CD4-positive, alpha-beta memory T cell (primary cell): ENCODE measurements at regions not wholly inside any gene's neighbourhood (a gene's known extent, or its start where the extent isn't known, plus 50 kb on each side); places are given as distances from the start of the nearest gene placed in this dataset.

Experiments used
- CTCF ChIA-PET: fragments of 350-600 bp; sonication (Branson Sonifier 250); formaldehyde crosslinking; loops from one replicate; lab custom pipeline; 2021; ENCODE audit warnings: inconsistent platforms; ENCODE audit not compliant: partially characterized antibody; lab: Charles Lee
- POLR2A ChIA-PET: fragments of 350-600 bp; sonication (Branson Sonifier 250); formaldehyde crosslinking; loops from one replicate; lab custom pipeline; 2021; ENCODE audit not compliant: partially characterized antibody; lab: Charles Lee
- DNase-seq, 5 donors: peaks; one replicate each; pipeline versions ENCODE4 v3.0.0 to v3.0.0-alpha.2; 2020 to 2022; ENCODE audit warnings: mixed read lengths in 1 of 5
- H3K27ac ChIP-seq: one replicate; pipeline ENCODE4 v1.7.0; 2013; ENCODE audit warnings: low read depth, low read length
- H3K27me3 ChIP-seq: 2 replicates; pipeline ENCODE4 v1.7.0; 2013; ENCODE audit warnings: mild to moderate bottlenecking, low read length, moderate library complexity; ENCODE audit not compliant: insufficient read depth
- H3K36me3 ChIP-seq: 2 replicates; pipeline ENCODE4 v1.7.0; 2013; ENCODE audit warnings: mild to moderate bottlenecking, low read length, moderate library complexity; ENCODE audit not compliant: insufficient read depth
- H3K4me1 ChIP-seq: 2 replicates; pipeline ENCODE4 v1.7.0; 2013; ENCODE audit warnings: mild to moderate bottlenecking, low read length, moderate library complexity; ENCODE audit not compliant: insufficient read depth
- H3K4me3 ChIP-seq, 2 donors: one replicate each; pipeline ENCODE4 v1.7.0; 2013; ENCODE audit warnings: low read length in 2 of 2, mild to moderate bottlenecking in 1 of 2
- H3K9me3 ChIP-seq, 2 donors: one replicate each; pipeline ENCODE4 v1.7.0; 2013; ENCODE audit warnings: low read length in 2 of 2, control low read depth in 1 of 2; ENCODE audit not compliant: control insufficient read depth in 1 of 2
- H3K27ac Mint-ChIP-seq, 7 donors: one replicate each; pipeline ENCODE4 v1.8.0; 2020 to 2021; ENCODE audit warnings: mixed read lengths in 7 of 7, mild to moderate bottlenecking in 6 of 7, inconsistent platforms in 3 of 7, moderate library complexity in 3 of 7
- H3K27me3 Mint-ChIP-seq, 2 donors: one replicate each; pipeline ENCODE4 v1.8.0; 2020 to 2021; ENCODE audit warnings: mixed read lengths in 2 of 2
- H3K36me3 Mint-ChIP-seq, 2 donors: one replicate each; pipeline ENCODE4 v1.8.0; 2020 to 2021; ENCODE audit warnings: mixed read lengths in 2 of 2, inconsistent platforms in 1 of 2, mild to moderate bottlenecking in 1 of 2
- H3K4me1 Mint-ChIP-seq, 4 donors: one replicate each; pipeline ENCODE4 v1.8.0; 2020 to 2021; ENCODE audit warnings: mixed read lengths in 4 of 4, mild to moderate bottlenecking in 1 of 4
- H3K4me3 Mint-ChIP-seq, 8 donors: one replicate each; pipeline ENCODE4 v1.8.0; 2020 to 2021; ENCODE audit warnings: mixed read lengths in 8 of 8, mild to moderate bottlenecking in 7 of 8, moderate library complexity in 6 of 8, inconsistent platforms in 3 of 8
- H3K9me3 Mint-ChIP-seq, 8 donors: one replicate each; pipeline ENCODE4 v1.8.0; 2020 to 2021; ENCODE audit warnings: mixed read lengths in 8 of 8, mild to moderate bottlenecking in 5 of 8, inconsistent platforms in 3 of 8, moderate library complexity in 1 of 8
- intact Hi-C: fragments of 100-400 bp; cut with micrococcal nuclease; formaldehyde crosslinking; loops from one replicate; pipeline ENCODE4 v1.15.1; 2023

- Mint-ChIP-seq H3K4me3 (no peak overlapping the region), H3K36me3 (no peaks in the 10 kb centered on the region), H3K4me1 (peaks cover 0 to 2% (median 0%) of the 10 kb centered on the region in 4 donors), H3K9me3 (peaks cover 2 to 28% (median 8%) of the 10 kb centered on the region in 8 donors), H3K27me3 (no peaks in the 10 kb centered on the region), H3K27ac (no peak overlapping the region)
- Histone ChIP-seq H3K4me1 (no peaks in the 10 kb centered on the region), H3K27me3 (no peaks in the 10 kb centered on the region), H3K27ac (no peak overlapping the region), H3K36me3 (no peaks in the 10 kb centered on the region), H3K9me3 (no peaks in the 10 kb centered on the region), H3K4me3 (no peak overlapping the region)
- CTCF ChIA-PET = no interaction called here
- intact Hi-C loops = no loop called here
- POLR2A ChIA-PET = no interaction called here
- no peak for DNase-seq
Measured at GRCh38 chr17:22443061-22443460, 750.7 kb downstream of the KCNJ18 start.

GRCh38 chr17:22453181-22453580, 760.9 kb downstream of the KCNJ18 start:
- Mint-ChIP-seq H3K27me3 (no peaks in the 10 kb centered on the region), H3K4me1 (no peaks in the 10 kb centered on the region), H3K9me3 (peaks cover 0 to 31% (median 11%) of the 10 kb centered on the region in 8 donors), H3K27ac (no peak overlapping the region), H3K4me3 (no peak overlapping the region), H3K36me3 (no peaks in the 10 kb centered on the region)
- Histone ChIP-seq H3K27me3 (no peaks in the 10 kb centered on the region), H3K9me3 (no peaks in the 10 kb centered on the region), H3K4me3 (no peak overlapping the region), H3K36me3 (no peaks in the 10 kb centered on the region), H3K4me1 (no peaks in the 10 kb centered on the region), H3K27ac (no peak overlapping the region)
- intact Hi-C loops = no loop called here
- DNase-seq = no peak
- POLR2A ChIA-PET = no interaction called here
- CTCF ChIA-PET = no interaction called here

GRCh38 chr17:22454070-22454999, 762.0 kb downstream of the KCNJ18 start:
- POLR2A ChIA-PET = no interaction called here
- no peaks in the 10 kb centered on the region for H3K9me3 ChIP-seq
- Mint-ChIP-seq H3K4me3 (no peak overlapping the region), H3K9me3 (peaks cover 0 to 26% (median 10%) of the 10 kb centered on the region in 8 donors), H3K4me1 (no peaks in the 10 kb centered on the region), H3K27me3 (no peaks in the 10 kb centered on the region), H3K36me3 (no peaks in the 10 kb centered on the region), H3K27ac (no peak overlapping the region)
- H3K27ac ChIP-seq = no peak overlapping the region
- H3K4me3 ChIP-seq = no peak overlapping the region
- no peaks in the 10 kb centered on the region for H3K4me1 ChIP-seq
- no peaks in the 10 kb centered on the region for H3K27me3 ChIP-seq
- CTCF ChIA-PET = no interaction called here
- H3K36me3 ChIP-seq = no peaks in the 10 kb centered on the region
- DNase-seq = no peak
- intact Hi-C loops = no loop called here

GRCh38 chr17:22459331-22459952, 767.1 kb downstream of the KCNJ18 start:
- Histone ChIP-seq H3K4me1 (no peaks in the 10 kb centered on the region), H3K9me3 (no peaks in the 10 kb centered on the region), H3K36me3 (no peaks in the 10 kb centered on the region), H3K27me3 (no peaks in the 10 kb centered on the region), H3K4me3 (no peak overlapping the region), H3K27ac (no peak overlapping the region)
- intact Hi-C loops = no loop called here
- no peak for DNase-seq
- H3K27me3 Mint-ChIP-seq = no peaks in the 10 kb centered on the region
- no peak overlapping the region for H3K27ac Mint-ChIP-seq
- ChIA-PET CTCF (no interaction called here), POLR2A (no interaction called here)
- no peaks in the 10 kb centered on the region for H3K4me1 Mint-ChIP-seq
- H3K4me3 Mint-ChIP-seq = no peak overlapping the region
- peaks cover 5 to 39% (median 19%) of the 10 kb centered on the region in 8 donors for H3K9me3 Mint-ChIP-seq
- peaks cover 0 to 4% of the 10 kb centered on the region in 2 donors for H3K36me3 Mint-ChIP-seq

- H3K4me1 Mint-ChIP-seq = no peaks in the 10 kb centered on the region
- peaks cover 7 to 40% (median 18%) of the 10 kb centered on the region in 8 donors for H3K9me3 Mint-ChIP-seq
- ChIA-PET POLR2A (no interaction called here), CTCF (no interaction called here)
- Histone ChIP-seq H3K9me3 (no peaks in the 10 kb centered on the region), H3K27me3 (no peaks in the 10 kb centered on the region), H3K4me1 (no peaks in the 10 kb centered on the region), H3K36me3 (no peaks in the 10 kb centered on the region), H3K4me3 (no peak overlapping the region), H3K27ac (no peak overlapping the region)
- no peak for DNase-seq
- peaks cover 0 to 4% of the 10 kb centered on the region in 2 donors for H3K36me3 Mint-ChIP-seq
- intact Hi-C loops = no loop called here
- H3K4me3 Mint-ChIP-seq = no peak overlapping the region
- no peaks in the 10 kb centered on the region for H3K27me3 Mint-ChIP-seq
- no peak overlapping the region for H3K27ac Mint-ChIP-seq
Measured at GRCh38 chr17:22459953-22460350, 767.6 kb downstream of the KCNJ18 start.

- H3K4me3 ChIP-seq = no peak overlapping the region
- CTCF ChIA-PET = no interaction called here
- Mint-ChIP-seq H3K9me3 (peaks cover 7 to 42% (median 15%) of the 10 kb centered on the region in 8 donors), H3K4me3 (no peak overlapping the region), H3K27ac (no peak overlapping the region), H3K36me3 (peaks cover 0 to 4% of the 10 kb centered on the region in 2 donors), H3K27me3 (no peaks in the 10 kb centered on the region), H3K4me1 (no peaks in the 10 kb centered on the region)
- H3K4me1 ChIP-seq = no peaks in the 10 kb centered on the region
- H3K9me3 ChIP-seq = no peaks in the 10 kb centered on the region
- H3K27ac ChIP-seq = no peak overlapping the region
- DNase-seq = no peak
- POLR2A ChIA-PET = no interaction called here
- no peaks in the 10 kb centered on the region for H3K27me3 ChIP-seq
- intact Hi-C loops = no loop called here
- no peaks in the 10 kb centered on the region for H3K36me3 ChIP-seq
Measured at GRCh38 chr17:22460461-22461063, 768.2 kb downstream of the KCNJ18 start.

GRCh38 chr17:22461460-22462145, 769.3 kb downstream of the KCNJ18 start:
- Mint-ChIP-seq H3K9me3 (peaks cover 7 to 43% (median 19%) of the 10 kb centered on the region in 8 donors), H3K36me3 (peaks cover 0 to 4% of the 10 kb centered on the region in 2 donors), H3K4me3 (no peak overlapping the region), H3K4me1 (no peaks in the 10 kb centered on the region), H3K27ac (peak overlapping the region in 1 of 7 donors; percentile 38), H3K27me3 (no peaks in the 10 kb centered on the region)
- CTCF ChIA-PET = no interaction called here
- Histone ChIP-seq H3K4me1 (no peaks in the 10 kb centered on the region), H3K36me3 (no peaks in the 10 kb centered on the region), H3K4me3 (no peak overlapping the region), H3K27ac (no peak overlapping the region), H3K9me3 (no peaks in the 10 kb centered on the region), H3K27me3 (no peaks in the 10 kb centered on the region)
- POLR2A ChIA-PET = no interaction called here
- intact Hi-C loops = no loop called here
- no peak for DNase-seq
